HG02852 (cell line): ENCODE measurements at regions not wholly inside any gene's neighbourhood (a gene's known extent, or its start where the extent isn't known, plus 50 kb on each side); places are given as distances from the start of the nearest gene placed in this dataset.
"Not testable (repeated sequence)": the region's sequence is repeated elsewhere in the genome, so short reads cannot be mapped to it uniquely, and the experiment has no call there.

Experiments
- ATAC-seq: cut with Tn5 transposase; IDR thresholded peaks from one replicate; pipeline ENCODE4 v1.9.1; 2021; ENCODE audit warnings: mild to moderate bottlenecking, moderate library complexity; ENCODE audit not compliant: unreplicated experiment

GRCh38 chr7:153590136-153590535 is 462.1 kb upstream of the DPP6 start:
- no peak for ATAC-seq

DNA sequence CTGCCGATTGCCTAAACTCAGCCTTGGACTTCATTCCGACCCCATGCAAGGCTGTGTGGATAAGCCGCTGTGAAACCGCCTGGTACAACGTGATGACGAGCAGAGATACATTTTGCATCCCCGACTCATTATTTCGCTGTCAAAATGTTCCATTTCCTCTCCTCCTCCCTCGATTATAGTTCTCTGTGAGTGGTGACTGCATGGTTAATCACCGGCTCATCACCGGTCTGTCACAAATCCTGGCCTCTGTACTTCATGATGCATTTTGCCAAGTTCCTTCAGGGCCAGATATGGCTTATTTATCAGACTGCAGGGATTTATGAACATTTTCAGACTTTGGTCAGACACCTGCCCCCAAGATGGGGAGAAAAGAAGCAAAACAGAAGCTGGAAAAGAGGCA is 461.6 kb upstream of the DPP6 start:
- no peak for ATAC-seq

DNA sequence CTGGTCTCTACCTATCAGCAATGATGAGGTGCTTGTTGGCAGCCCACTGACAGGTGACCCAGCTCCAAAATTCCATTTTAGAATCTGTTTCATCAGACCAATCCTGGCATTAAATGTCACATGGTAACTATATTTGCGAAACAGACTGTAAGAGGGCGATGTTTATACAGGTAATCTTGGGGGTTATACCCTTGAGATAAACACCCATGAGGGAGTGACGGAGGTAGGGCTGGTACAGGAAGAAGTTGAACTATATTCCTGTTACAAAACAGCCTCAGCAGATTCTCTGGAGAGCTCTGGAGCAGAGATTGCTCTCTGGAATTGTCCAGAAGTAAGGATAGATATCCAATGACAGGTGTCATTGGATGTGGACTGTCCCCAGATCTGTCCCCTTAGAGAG is 444.8 kb upstream of the DPP6 start:
- no peak for ATAC-seq

DNA sequence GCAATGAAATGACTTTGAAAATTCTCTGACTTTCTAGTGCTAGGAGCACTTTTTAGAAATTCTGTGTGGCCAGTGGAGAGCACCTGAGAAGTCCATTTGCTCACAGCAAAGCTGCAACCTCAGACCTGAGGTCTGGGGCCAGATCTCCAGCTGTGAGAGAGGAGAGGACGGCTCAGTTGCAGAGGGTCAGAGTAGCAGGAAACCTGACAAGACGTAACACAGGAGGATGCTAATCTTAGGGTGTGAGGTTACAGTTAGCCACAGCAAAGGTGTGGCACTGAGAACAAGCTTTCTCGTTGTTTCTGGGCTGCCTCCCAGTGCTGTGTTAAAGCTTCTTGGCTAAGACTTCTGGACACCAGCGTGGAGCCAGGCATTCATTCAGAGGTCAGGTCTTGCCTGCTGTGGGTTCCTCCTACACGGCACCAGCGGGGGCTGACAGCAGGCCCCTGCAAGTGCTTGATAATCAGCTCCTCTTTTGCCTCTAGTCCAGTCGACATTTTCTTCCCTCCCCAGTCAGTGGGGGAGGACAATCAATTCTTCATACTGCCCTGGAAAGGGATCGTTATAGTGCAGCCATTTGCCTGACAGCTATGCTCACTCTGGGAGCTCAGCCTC is 435.4 kb upstream of the DPP6 start:
- no peak for ATAC-seq

- no peak for ATAC-seq
These were observed 424.9 kb upstream of the DPP6 start for GRCh38 chr7:153627323-153627722.

DNA sequence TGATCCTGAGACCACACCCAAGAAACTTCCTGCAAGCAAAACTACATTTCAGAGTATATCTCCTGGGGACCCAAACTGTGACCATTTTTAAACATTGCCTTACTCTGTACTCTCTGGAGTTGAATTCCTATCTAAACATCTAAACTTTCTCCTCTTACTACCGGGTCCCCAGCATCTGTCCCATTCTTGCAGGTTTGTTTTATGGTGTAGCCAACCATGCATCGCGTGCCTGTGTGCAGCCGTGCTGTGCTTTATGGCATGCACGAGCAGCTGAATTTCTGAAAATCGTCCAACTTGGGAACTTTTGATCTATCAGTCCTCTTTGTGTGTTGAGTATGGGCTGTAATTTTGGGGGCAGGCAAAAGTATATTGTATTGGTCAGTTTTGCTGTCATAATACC is 423.8 kb upstream of the DPP6 start:
- ATAC-seq = no peak

- ATAC-seq = no peak
These were observed 423.4 kb upstream of the DPP6 start for GRCh38 chr7:153628825-153629224.

- ATAC-seq = no peak
These were observed 413.3 kb upstream of the DPP6 start for GRCh38 chr7:153638821-153639435.

DNA sequence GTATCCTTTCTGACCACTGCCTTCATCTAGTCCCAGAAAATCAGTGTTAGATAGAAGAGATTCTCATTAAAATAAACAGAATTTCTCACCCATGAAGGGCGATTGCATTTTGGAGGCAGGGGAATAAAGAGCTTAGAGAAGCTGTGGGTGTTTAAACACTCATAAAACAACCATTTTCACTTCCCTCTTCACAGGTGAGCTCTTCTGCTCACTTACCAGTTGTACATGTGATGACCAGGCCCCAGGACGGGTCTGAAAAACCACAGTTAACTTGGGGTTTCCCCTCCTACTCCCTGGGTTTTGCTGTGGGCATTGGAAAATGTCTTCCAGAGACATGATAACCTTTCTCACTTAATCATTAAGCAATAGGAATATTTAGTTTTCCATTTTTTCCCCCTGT is 411.6 kb upstream of the DPP6 start:
- ATAC-seq = peak; percentile 93

GRCh38 chr7:153641199-153641598 is 411.0 kb upstream of the DPP6 start:
- no peak for ATAC-seq

GRCh38 chr7:153642989-153643388 is 409.2 kb upstream of the DPP6 start:
- ATAC-seq = no peak

GRCh38 chr7:153657182-153657800 is 394.9 kb upstream of the DPP6 start:
- no peak for ATAC-seq

- no peak for ATAC-seq
These were observed 377.1 kb upstream of the DPP6 start for GRCh38 chr7:153675131-153675530.

- no peak for ATAC-seq
These were observed 369.6 kb upstream of the DPP6 start for GRCh38 chr7:153682628-153683027.

DNA sequence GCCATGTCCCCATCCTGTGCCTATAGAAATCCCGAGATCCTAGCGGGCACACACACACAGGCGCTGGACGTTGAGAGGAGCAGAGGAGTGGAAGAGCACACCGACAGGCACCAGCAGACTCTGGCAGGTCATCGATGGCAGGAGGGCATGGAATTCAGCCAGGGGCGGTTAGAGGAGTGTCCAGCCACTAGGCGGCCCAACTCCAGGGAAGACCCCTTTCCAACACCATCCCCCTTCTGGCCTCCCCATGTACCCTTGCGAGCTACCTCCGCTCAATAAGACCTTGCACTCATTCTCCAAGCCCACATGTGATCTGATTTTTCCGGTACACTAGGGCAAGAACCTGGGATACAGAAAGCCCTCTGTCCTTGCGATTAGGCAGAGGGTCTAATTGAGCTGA is 356.0 kb upstream of the DPP6 start:
- ATAC-seq = no peak

- ATAC-seq = no peak
These were observed 354.2 kb upstream of the DPP6 start for GRCh38 chr7:153698046-153698445.

- ATAC-seq = no peak
These were observed 350.5 kb upstream of the DPP6 start for GRCh38 chr7:153701678-153702077.

GRCh38 chr7:153723892-153724291 is 328.3 kb upstream of the DPP6 start:
- ATAC-seq = not testable (repeated sequence)

DNA sequence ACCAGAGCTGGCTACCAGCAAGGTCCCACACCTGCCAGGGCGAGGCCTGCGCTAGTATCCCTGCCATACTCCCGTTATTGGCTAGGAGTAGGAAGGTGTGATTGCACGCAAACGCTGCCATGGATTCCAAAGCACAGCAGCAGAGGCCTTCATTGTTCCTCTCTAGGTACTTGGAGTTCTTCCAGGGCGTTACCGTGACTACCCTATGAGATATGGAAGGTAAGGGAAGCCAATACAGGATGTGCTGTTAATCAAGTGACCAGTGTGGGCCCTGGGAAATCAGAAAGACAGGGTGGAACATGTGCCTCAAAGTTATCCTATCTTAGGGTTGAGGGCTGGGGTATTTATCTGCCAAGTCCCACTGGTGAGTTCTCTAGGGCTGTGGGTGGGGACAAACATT is 320.7 kb upstream of the DPP6 start:
- not testable (repeated sequence) for ATAC-seq

- ATAC-seq = not testable (repeated sequence)
These were observed 308.8 kb upstream of the DPP6 start for GRCh38 chr7:153743434-153743833.

GRCh38 chr7:153747969-153748368 is 304.2 kb upstream of the DPP6 start:
- not testable (repeated sequence) for ATAC-seq

- not testable (repeated sequence) for ATAC-seq
These were observed 303.3 kb upstream of the DPP6 start for GRCh38 chr7:153748885-153749284.
